Mucosa of descending colon (tissue), 3 donors: ENCODE measurements at regions not wholly inside any gene's neighbourhood (a gene's known extent, or its start where the extent isn't known, plus 50 kb on each side); places are given as distances from the start of the nearest gene placed in this dataset.

Source experiments
- ATAC-seq: fragments of 200-7000 bp; cut with Tn5 transposase; one replicate; pipeline ENCODE4 v1.9.1; 2020; ENCODE audit warnings: mild to moderate bottlenecking, moderate library complexity
- DNase-seq, 3 donors: peaks; one replicate each; pipeline ENCODE4 v3.0.0-alpha.2; 2020
- H3K36me3 ChIP-seq: fragments of 200-600 bp; one replicate; pipeline ENCODE4 v1.8.0; 2021; ENCODE audit warnings: low read depth, mild to moderate bottlenecking
- H3K4me1 ChIP-seq: fragments of 200-600 bp; one replicate; pipeline ENCODE4 v1.8.0; 2021; ENCODE audit warnings: low read depth, mild to moderate bottlenecking
- H3K4me3 ChIP-seq: fragments of 200-600 bp; one replicate; pipeline ENCODE4 v1.8.0; 2021; ENCODE audit warnings: mild to moderate bottlenecking
- H3K9me3 ChIP-seq: fragments of 200-600 bp; one replicate; pipeline ENCODE4 v1.8.0; 2021; ENCODE audit warnings: mild to moderate bottlenecking
- CTCF ChIP-seq: fragments of 200-600 bp; IDR thresholded peaks from one replicate; pipeline ENCODE4 v1.8.0; 2022; ENCODE audit warnings: antibody characterized with exemption, mild to moderate bottlenecking
- intact Hi-C, 2 donors: fragments of 100-400 bp; cut with DNase I in 1 of 2; cut with micrococcal nuclease in 1 of 2; formaldehyde crosslinking; loops; one replicate each; pipeline versions ENCODE4 v1.11.0 to v1.11.1; 2022; cut with DNase I, micrococcal nuclease
- donor health status: DM: no; HTN: no; CAD: no; lungs with moderate emphysema.
- donor health status: DM: no; HTN: no; CAD: no.
- donor health status: DM: no; HTN: yes; CAD: no.

GRCh38 chr1:241411056-241411775 lies 54.2 kb upstream of the RGS7 start:
- H3K9me3 ChIP-seq = no peaks in the 10 kb centered on the region
- no peak for TF ChIP-seq CTCF
- DNase-seq (no peak), ATAC-seq (no peak)
- no peak overlapping the region for H3K4me3 ChIP-seq
- no peaks in the 10 kb centered on the region for H3K36me3 ChIP-seq
- H3K4me1 ChIP-seq = no peaks in the 10 kb centered on the region
- intact Hi-C loops = no loop called here

GRCh38 chr1:241408170-241408569 lies 51.2 kb upstream of the RGS7 start:
- H3K4me1 ChIP-seq = no peaks in the 10 kb centered on the region
- no peak for TF ChIP-seq CTCF
- no peak overlapping the region for H3K4me3 ChIP-seq
- DNase-seq (no peak), ATAC-seq (no peak)
- no peaks in the 10 kb centered on the region for H3K9me3 ChIP-seq
- H3K36me3 ChIP-seq = no peaks in the 10 kb centered on the region
- intact Hi-C loops = no loop called here
